NB4 (cell line): ENCODE measurements at regions not wholly inside any gene's neighbourhood (a gene's known extent, or its start where the extent isn't known, plus 50 kb on each side); places are given as distances from the start of the nearest gene placed in this dataset.

Source experiments
- POLR2A ChIP-seq: IDR thresholded peaks from 2 replicates; pipeline ENCODE4 v1.6.1; 2011; ENCODE audit warnings: mild to moderate bottlenecking; ENCODE audit not compliant: insufficient read length; ENCODE audit errors: extremely low read depth
- TF ChIP-seq, protein P1 (sequence below): IDR thresholded peaks from one replicate; pipeline ENCODE4 v1.5.1; 2012; ENCODE audit warnings: low read depth, low read length
- TF ChIP-seq, protein P2 (sequence below): IDR thresholded peaks from 2 replicates; pipeline ENCODE4 v1.6.1; 2011; ENCODE audit warnings: low read depth, low read length

GRCh38 chr9:30688801-30689200 is 1695.6 kb upstream of the ACO1 start:
- TF ChIP-seq, protein P1, sequence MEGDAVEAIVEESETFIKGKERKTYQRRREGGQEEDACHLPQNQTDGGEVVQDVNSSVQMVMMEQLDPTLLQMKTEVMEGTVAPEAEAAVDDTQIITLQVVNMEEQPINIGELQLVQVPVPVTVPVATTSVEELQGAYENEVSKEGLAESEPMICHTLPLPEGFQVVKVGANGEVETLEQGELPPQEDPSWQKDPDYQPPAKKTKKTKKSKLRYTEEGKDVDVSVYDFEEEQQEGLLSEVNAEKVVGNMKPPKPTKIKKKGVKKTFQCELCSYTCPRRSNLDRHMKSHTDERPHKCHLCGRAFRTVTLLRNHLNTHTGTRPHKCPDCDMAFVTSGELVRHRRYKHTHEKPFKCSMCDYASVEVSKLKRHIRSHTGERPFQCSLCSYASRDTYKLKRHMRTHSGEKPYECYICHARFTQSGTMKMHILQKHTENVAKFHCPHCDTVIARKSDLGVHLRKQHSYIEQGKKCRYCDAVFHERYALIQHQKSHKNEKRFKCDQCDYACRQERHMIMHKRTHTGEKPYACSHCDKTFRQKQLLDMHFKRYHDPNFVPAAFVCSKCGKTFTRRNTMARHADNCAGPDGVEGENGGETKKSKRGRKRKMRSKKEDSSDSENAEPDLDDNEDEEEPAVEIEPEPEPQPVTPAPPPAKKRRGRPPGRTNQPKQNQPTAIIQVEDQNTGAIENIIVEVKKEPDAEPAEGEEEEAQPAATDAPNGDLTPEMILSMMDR: no peak
- TF ChIP-seq POLR2A: no peak
- TF ChIP-seq, protein P2, sequence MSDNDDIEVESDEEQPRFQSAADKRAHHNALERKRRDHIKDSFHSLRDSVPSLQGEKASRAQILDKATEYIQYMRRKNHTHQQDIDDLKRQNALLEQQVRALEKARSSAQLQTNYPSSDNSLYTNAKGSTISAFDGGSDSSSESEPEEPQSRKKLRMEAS: no peak
